ENCODE measurements at regions not wholly inside any gene's neighbourhood (a gene's known extent, or its start where the extent isn't known, plus 50 kb on each side); places are given as distances from the start of the nearest gene placed in this dataset.

DNA sequence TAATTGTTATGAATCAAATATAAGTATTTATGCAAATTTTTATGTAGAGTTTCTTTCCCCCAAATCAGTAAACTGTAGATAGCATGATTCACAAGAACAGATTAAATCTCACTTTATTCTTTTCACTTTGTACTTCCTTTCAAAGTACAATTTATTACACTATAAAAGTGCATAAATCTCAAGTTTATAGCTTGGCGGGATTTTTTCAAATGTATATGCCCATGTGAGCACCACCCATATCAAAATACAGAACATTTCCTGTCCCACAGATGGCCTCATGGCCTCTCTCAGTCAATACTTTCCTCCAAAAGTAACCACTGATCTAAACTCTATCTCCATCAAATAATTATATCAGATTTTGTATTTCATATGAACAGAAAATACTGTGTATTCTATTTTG lies 196.1 kb upstream of the THRB start:
- Histone ChIP-seq H3K36me3 (ENCODE audit: control insufficient read depth, insufficient read depth, low read length) (no peaks in the 10 kb centered on the region), H3K27me3 (ENCODE audit: control insufficient read depth, insufficient read depth, low read length) (no peaks in the 10 kb centered on the region; the same call in 1 of the 2 replicates), H3K4ac (ENCODE audit: low read depth, low read length) (no peak overlapping the region), H3K18ac (ENCODE audit: low read depth, low read length) (no peak overlapping the region), H2BK120ac (ENCODE audit: low read depth, low read length) (no peak overlapping the region), H4K5ac (ENCODE audit: low read depth, low read length) (no peak overlapping the region), H2BK20ac (ENCODE audit: low read depth, low read length) (no peak overlapping the region), H3K23ac (ENCODE audit: low read depth, low read length) (no peak overlapping the region), H3K56ac (ENCODE audit: extremely low read depth, insufficient read depth, low read length) (no peak overlapping the region), H3K79me1 (ENCODE audit: low read depth in 1 of 2, low read length in 2 of 2) (no peaks in the 10 kb centered on the region), H3K4me3 (ENCODE audit: insufficient read depth, low read depth, low read length) (no peak overlapping the region), H3K4me1 (ENCODE audit: control insufficient read depth, insufficient read depth, low read length) (no peaks in the 10 kb centered on the region), H3K4me2 (ENCODE audit: low read depth, low read length) (no peak overlapping the region), H3K9ac (ENCODE audit: low read depth, low read length) (no peak overlapping the region), H2AK9ac (replicated peaks; ENCODE audit: low read depth, low read length, poor library complexity) (no peak overlapping the region), H2AFZ (replicated peaks; ENCODE audit: low read length, poor library complexity) (no peak overlapping the region), H4K91ac (ENCODE audit: insufficient read depth, low read depth, low read length) (no peak overlapping the region), H4K20me1 (ENCODE audit: insufficient read depth, low read length) (no peaks in the 10 kb centered on the region), H3K9me3 (ENCODE audit: control insufficient read depth, insufficient read depth, low read length) (no peaks in the 10 kb centered on the region), H3K27ac (ENCODE audit: insufficient read depth, low read length) (no peak overlapping the region), H4K8ac (ENCODE audit: low read depth in 2 of 2, low read length in 2 of 2) (no peak overlapping the region), H2BK15ac (ENCODE audit: low read depth, low read length) (no peak overlapping the region), H2BK5ac (ENCODE audit: low read depth, low read length, poor library complexity, severe bottlenecking) (no peak overlapping the region), H3K14ac (replicated peaks; ENCODE audit: low read depth, low read length) (no peak overlapping the region), H2AK5ac (ENCODE audit: low read depth, low read length) (no peak overlapping the region), H3K9me1 (ENCODE audit: insufficient read depth, low read length) (no peaks in the 10 kb centered on the region)
- POLR2A ChIA-PET (ENCODE audit: unreplicated experiment) = no interaction called here
- CTCF ChIA-PET = interaction anchor here (0.7 kb wide), 1 partner anchor 891 kb away, joined by 3 read pairs; no protein-coding TSS in a partner anchor
- TF ChIP-seq RAD21 (IDR thresholded peaks at IDR 0.05; ENCODE audit: low read length) = no peak
- TF ChIP-seq, protein P1, sequence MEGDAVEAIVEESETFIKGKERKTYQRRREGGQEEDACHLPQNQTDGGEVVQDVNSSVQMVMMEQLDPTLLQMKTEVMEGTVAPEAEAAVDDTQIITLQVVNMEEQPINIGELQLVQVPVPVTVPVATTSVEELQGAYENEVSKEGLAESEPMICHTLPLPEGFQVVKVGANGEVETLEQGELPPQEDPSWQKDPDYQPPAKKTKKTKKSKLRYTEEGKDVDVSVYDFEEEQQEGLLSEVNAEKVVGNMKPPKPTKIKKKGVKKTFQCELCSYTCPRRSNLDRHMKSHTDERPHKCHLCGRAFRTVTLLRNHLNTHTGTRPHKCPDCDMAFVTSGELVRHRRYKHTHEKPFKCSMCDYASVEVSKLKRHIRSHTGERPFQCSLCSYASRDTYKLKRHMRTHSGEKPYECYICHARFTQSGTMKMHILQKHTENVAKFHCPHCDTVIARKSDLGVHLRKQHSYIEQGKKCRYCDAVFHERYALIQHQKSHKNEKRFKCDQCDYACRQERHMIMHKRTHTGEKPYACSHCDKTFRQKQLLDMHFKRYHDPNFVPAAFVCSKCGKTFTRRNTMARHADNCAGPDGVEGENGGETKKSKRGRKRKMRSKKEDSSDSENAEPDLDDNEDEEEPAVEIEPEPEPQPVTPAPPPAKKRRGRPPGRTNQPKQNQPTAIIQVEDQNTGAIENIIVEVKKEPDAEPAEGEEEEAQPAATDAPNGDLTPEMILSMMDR (conservative IDR thresholded peaks at IDR 0.05; ENCODE audit: low read depth, low read length) = no peak
- TF ChIP-seq SMC3 (IDR thresholded peaks at IDR 0.05; ENCODE audit: low read depth, low read length) = no peak
- no peak for TF ChIP-seq FOS (IDR thresholded peaks at IDR 0.05; ENCODE audit: low read depth, low read length)
- no peak for TF ChIP-seq MXI1 (IDR thresholded peaks at IDR 0.05; ENCODE audit: borderline replicate concordance, low read depth, low read length)
- TF ChIP-seq RCOR1 (IDR thresholded peaks at IDR 0.05; ENCODE audit: insufficient replicate concordance, low read length) = no peak
- no peak for TF ChIP-seq RFX5 (IDR thresholded peaks at IDR 0.05; ENCODE audit: low read depth, low read length)
- no peak for TF ChIP-seq MAFK (IDR thresholded peaks at IDR 0.05; ENCODE audit: low read depth, low read length)
- no peak for TF ChIP-seq POLR2A (IDR thresholded peaks at IDR 0.05; ENCODE audit: low read depth, low read length)
- no peak for TF ChIP-seq MAZ (IDR thresholded peaks at IDR 0.05; ENCODE audit: borderline replicate concordance, low read depth, low read length)
- no peak for TF ChIP-seq CHD1 (IDR thresholded peaks at IDR 0.05; ENCODE audit: low read depth, low read length)
- TF ChIP-seq NFE2L2 (IDR thresholded peaks at IDR 0.05; ENCODE audit: low read depth, low read length) = no peak
- TF ChIP-seq, protein P2, sequence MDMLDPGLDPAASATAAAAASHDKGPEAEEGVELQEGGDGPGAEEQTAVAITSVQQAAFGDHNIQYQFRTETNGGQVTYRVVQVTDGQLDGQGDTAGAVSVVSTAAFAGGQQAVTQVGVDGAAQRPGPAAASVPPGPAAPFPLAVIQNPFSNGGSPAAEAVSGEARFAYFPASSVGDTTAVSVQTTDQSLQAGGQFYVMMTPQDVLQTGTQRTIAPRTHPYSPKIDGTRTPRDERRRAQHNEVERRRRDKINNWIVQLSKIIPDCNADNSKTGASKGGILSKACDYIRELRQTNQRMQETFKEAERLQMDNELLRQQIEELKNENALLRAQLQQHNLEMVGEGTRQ (IDR thresholded peaks at IDR 0.05; ENCODE audit: low read depth, low read length) = no peak
- TF ChIP-seq BHLHE40 (IDR thresholded peaks at IDR 0.05; ENCODE audit: low read depth, low read length) = no peak
- intact Hi-C loops (cut with micrococcal nuclease) = no loop called here
- WGBS, 2 experiments (ENCODE audit: extremely low coverage in 2 of 2, insufficient read length in 1 of 2) = no CpG with 5 or more reads among the region's 1 CpG
- DNase-seq (no peak), ATAC-seq (ENCODE audit: low read depth) (no peak)
- in situ Hi-C loops (cut with MboI; ENCODE audit: low sequenced_read_pairs) = loop anchor here (25.0 kb wide), 1 partner anchor 803 kb away; no protein-coding TSS in a partner anchor
- dilution Hi-C loops (cut with HindIII; ENCODE audit: low sequenced_read_pairs, unreplicated experiment) = no loop called here
- no TSS peak for BruUV-seq (replicated peaks)
